ENCODE measurements at regions not wholly inside any gene's neighbourhood (a gene's known extent, or its start where the extent isn't known, plus 50 kb on each side); places are given as distances from the start of the nearest gene placed in this dataset.

- no peak for DNase-seq (ENCODE audit: insufficient read length, low spot score, missing footprints)
- Histone ChIP-seq H3K79me2 (ENCODE audit: insufficient read depth, low read length) (no peaks in the 10 kb centered on the region), H3K4me3 (ENCODE audit: insufficient read depth, low read length) (no peak overlapping the region), H4K20me1 (ENCODE audit: insufficient read depth, low read length) (no peaks in the 10 kb centered on the region), H3K9me3 (ENCODE audit: low read depth, low read length) (no peaks in the 10 kb centered on the region), H3K27me3 (ENCODE audit: insufficient read depth, low read length) (peaks cover 2% of the 10 kb centered on the region), H2AFZ (ENCODE audit: low read length) (no peak overlapping the region), H3K36me3 (ENCODE audit: insufficient read depth, low read length) (no peaks in the 10 kb centered on the region), H3K27ac (ENCODE audit: low read depth, low read length) (no peak overlapping the region), H3K4me2 (ENCODE audit: insufficient read depth, low read length) (no peak overlapping the region), H3K4me1 (ENCODE audit: insufficient read depth, low read length) (peaks cover 15% of the 10 kb centered on the region)
- no peak for TF ChIP-seq CTCF (IDR thresholded peaks at IDR 0.05; ENCODE audit: extremely low read depth, low read depth, low read length)
Observed at GRCh38 chr20:22794200-22794599, 209.8 kb upstream of the FOXA2 start.

- Histone ChIP-seq H3K27ac (ENCODE audit: low read depth, low read length) (peak overlapping the region; percentile 57), H3K4me3 (ENCODE audit: insufficient read depth, low read length) (no peak overlapping the region), H4K20me1 (ENCODE audit: insufficient read depth, low read length) (no peaks in the 10 kb centered on the region), H2AFZ (ENCODE audit: low read length) (no peak overlapping the region), H3K36me3 (ENCODE audit: insufficient read depth, low read length) (no peaks in the 10 kb centered on the region), H3K9me3 (ENCODE audit: low read depth, low read length) (no peaks in the 10 kb centered on the region), H3K27me3 (ENCODE audit: insufficient read depth, low read length) (peaks cover 5% of the 10 kb centered on the region), H3K79me2 (ENCODE audit: insufficient read depth, low read length) (no peaks in the 10 kb centered on the region), H3K4me1 (ENCODE audit: insufficient read depth, low read length) (peaks cover 15% of the 10 kb centered on the region), H3K4me2 (ENCODE audit: insufficient read depth, low read length) (peak overlapping the region; percentile 56)
- DNase-seq (ENCODE audit: insufficient read length, low spot score, missing footprints) = no peak
- TF ChIP-seq CTCF (IDR thresholded peaks at IDR 0.05; ENCODE audit: extremely low read depth, low read depth, low read length) = no peak
Observed at GRCh38 chr20:22795433-22795832, 211.1 kb upstream of the FOXA2 start.

- Histone ChIP-seq H3K4me3 (ENCODE audit: insufficient read depth, low read length) (no peak overlapping the region), H3K36me3 (ENCODE audit: insufficient read depth, low read length) (no peaks in the 10 kb centered on the region), H3K27ac (ENCODE audit: low read depth, low read length) (peak overlapping the region; percentile 61), H3K27me3 (ENCODE audit: insufficient read depth, low read length) (peaks cover 8% of the 10 kb centered on the region), H3K79me2 (ENCODE audit: insufficient read depth, low read length) (no peaks in the 10 kb centered on the region), H2AFZ (ENCODE audit: low read length) (no peak overlapping the region), H3K4me1 (ENCODE audit: insufficient read depth, low read length) (peaks cover 15% of the 10 kb centered on the region), H3K9me3 (ENCODE audit: low read depth, low read length) (no peaks in the 10 kb centered on the region), H4K20me1 (ENCODE audit: insufficient read depth, low read length) (no peaks in the 10 kb centered on the region), H3K4me2 (ENCODE audit: insufficient read depth, low read length) (peak overlapping the region; percentile 56)
- DNase-seq (ENCODE audit: insufficient read length, low spot score, missing footprints) = no peak
- no peak for TF ChIP-seq CTCF (IDR thresholded peaks at IDR 0.05; ENCODE audit: extremely low read depth, low read depth, low read length)
Observed at GRCh38 chr20:22795871-22796270, 211.5 kb upstream of the FOXA2 start.

- no peaks in the 10 kb centered on the region for H3K36me3 ChIP-seq (ENCODE audit: insufficient read depth, low read length)
- no peaks in the 10 kb centered on the region for H3K79me2 ChIP-seq (ENCODE audit: insufficient read depth, low read length)
- H3K27me3 ChIP-seq (ENCODE audit: insufficient read depth, low read length) = peaks cover 13% of the 10 kb centered on the region
- H3K9me3 ChIP-seq (ENCODE audit: low read depth, low read length) = no peaks in the 10 kb centered on the region
- H3K4me2 ChIP-seq (ENCODE audit: insufficient read depth, low read length) = peak overlapping the region; percentile 56
- H3K27ac ChIP-seq (ENCODE audit: low read depth, low read length) = peak overlapping the region; percentile 61
- no peak overlapping the region for H2AFZ ChIP-seq (ENCODE audit: low read length)
- H3K4me1 ChIP-seq (ENCODE audit: insufficient read depth, low read length) = peaks cover 15% of the 10 kb centered on the region
- no peak for DNase-seq (ENCODE audit: insufficient read length, low spot score, missing footprints)
- no peak for TF ChIP-seq CTCF (IDR thresholded peaks at IDR 0.05; ENCODE audit: extremely low read depth, low read depth, low read length)
- no peaks in the 10 kb centered on the region for H4K20me1 ChIP-seq (ENCODE audit: insufficient read depth, low read length)
- H3K4me3 ChIP-seq (ENCODE audit: insufficient read depth, low read length) = no peak overlapping the region
Observed at GRCh38 chr20:22796469-22797077, 212.2 kb upstream of the FOXA2 start.

All from osteoblast (primary cell).